Mammary epithelial cell (primary cell): ENCODE measurements at regions not wholly inside any gene's neighbourhood (a gene's known extent, or its start where the extent isn't known, plus 50 kb on each side); places are given as distances from the start of the nearest gene placed in this dataset.

Source experiments
- EZH2 ChIP-seq: IDR thresholded peaks from 2 replicates; pipeline ENCODE4 v1.6.1; 2012; ENCODE audit warnings: low read length, inconsistent platforms, borderline replicate concordance
- TF ChIP-seq, protein P1 (sequence below), 2 donors: IDR thresholded peaks in 1 of 2; conservative IDR thresholded peaks in 1 of 2; 2 replicates each; pipeline ENCODE4 v1.5.1; 2011 to 2012; ENCODE audit warnings: inconsistent platforms in 2 of 2, low read length in 2 of 2, mild to moderate bottlenecking in 2 of 2, control low read depth in 1 of 2, low read depth in 1 of 2; ENCODE audit not compliant: insufficient read depth in 1 of 2; ENCODE audit errors: extremely low read depth in 1 of 2

DNA sequence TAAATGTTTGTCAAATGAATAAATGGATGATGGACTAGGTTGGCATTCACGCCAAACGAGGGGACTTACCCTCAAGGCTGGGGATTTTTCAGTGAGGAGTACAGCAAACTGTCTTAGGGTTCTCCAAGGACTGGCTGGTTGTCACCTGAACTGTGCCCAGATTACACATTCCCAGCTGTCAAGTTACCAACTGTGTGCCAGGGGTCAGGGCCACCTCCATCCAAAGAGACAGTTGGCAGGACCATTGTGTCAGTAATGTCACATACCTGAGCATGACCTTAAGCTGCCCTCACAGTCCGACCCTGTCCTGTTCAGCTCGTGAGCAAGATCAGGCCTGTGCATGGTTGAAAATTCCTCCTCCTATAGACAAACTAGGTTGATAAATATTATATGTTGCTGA is 116.7 kb downstream of the MID1IP1 start:
- TF ChIP-seq, protein P1, sequence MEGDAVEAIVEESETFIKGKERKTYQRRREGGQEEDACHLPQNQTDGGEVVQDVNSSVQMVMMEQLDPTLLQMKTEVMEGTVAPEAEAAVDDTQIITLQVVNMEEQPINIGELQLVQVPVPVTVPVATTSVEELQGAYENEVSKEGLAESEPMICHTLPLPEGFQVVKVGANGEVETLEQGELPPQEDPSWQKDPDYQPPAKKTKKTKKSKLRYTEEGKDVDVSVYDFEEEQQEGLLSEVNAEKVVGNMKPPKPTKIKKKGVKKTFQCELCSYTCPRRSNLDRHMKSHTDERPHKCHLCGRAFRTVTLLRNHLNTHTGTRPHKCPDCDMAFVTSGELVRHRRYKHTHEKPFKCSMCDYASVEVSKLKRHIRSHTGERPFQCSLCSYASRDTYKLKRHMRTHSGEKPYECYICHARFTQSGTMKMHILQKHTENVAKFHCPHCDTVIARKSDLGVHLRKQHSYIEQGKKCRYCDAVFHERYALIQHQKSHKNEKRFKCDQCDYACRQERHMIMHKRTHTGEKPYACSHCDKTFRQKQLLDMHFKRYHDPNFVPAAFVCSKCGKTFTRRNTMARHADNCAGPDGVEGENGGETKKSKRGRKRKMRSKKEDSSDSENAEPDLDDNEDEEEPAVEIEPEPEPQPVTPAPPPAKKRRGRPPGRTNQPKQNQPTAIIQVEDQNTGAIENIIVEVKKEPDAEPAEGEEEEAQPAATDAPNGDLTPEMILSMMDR (conservative IDR thresholded peaks at IDR 0.05 in 1 of 2, IDR thresholded peaks at IDR 0.05 in 1 of 2; ENCODE audit: extremely low read depth in 1 of 2, insufficient read depth in 1 of 2, low read depth in 1 of 2, low read length in 2 of 2) = no peak
- TF ChIP-seq EZH2 = no peak
